Esophagus squamous epithelium (tissue), 4 donors: ENCODE measurements at regions not wholly inside any gene's neighbourhood (a gene's known extent, or its start where the extent isn't known, plus 50 kb on each side); places are given as distances from the start of the nearest gene placed in this dataset.

ENCODE experiments used
- POLR2A ChIP-seq, 4 donors: fragments of 450-650 bp; IDR thresholded peaks; one replicate each; pipeline ENCODE4 v1.6.1; 2017; ENCODE audit warnings: antibody characterized with exemption in 4 of 4, mild to moderate bottlenecking in 4 of 4, moderate library complexity in 3 of 4
- TF ChIP-seq, protein P1 (sequence below), 6 experiments: fragments of 450-650 bp in 4 of 6; fragments of 200-600 bp in 2 of 6; sonication (generic) in 2 of 6; IDR thresholded peaks; one replicate each; pipeline ENCODE4 v1.5.1; 2016 to 2019; ENCODE audit warnings: antibody characterized with exemption in 6 of 6, mild to moderate bottlenecking in 4 of 6, moderate library complexity in 4 of 6

DNA sequence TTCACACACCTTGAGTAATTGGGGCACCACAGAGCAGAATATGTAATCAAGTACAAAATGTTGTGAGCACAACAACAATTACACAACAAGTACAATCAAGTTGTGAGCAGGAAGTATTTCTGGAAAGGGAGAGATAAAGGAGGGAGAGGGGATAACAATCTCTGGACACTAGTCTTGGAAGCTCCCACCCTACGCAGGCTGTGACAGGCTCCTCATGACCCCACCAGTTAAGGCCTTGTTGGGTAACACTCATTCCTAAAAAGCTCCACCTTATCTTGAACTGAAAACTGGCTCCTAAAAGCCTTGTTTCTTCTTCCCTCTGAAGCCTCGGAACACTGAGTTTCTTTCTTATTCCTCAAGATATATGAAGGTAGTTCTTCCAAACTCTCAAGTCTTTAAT, 806.0 kb downstream of the UQCRFS1 start:
- TF ChIP-seq, protein P1, sequence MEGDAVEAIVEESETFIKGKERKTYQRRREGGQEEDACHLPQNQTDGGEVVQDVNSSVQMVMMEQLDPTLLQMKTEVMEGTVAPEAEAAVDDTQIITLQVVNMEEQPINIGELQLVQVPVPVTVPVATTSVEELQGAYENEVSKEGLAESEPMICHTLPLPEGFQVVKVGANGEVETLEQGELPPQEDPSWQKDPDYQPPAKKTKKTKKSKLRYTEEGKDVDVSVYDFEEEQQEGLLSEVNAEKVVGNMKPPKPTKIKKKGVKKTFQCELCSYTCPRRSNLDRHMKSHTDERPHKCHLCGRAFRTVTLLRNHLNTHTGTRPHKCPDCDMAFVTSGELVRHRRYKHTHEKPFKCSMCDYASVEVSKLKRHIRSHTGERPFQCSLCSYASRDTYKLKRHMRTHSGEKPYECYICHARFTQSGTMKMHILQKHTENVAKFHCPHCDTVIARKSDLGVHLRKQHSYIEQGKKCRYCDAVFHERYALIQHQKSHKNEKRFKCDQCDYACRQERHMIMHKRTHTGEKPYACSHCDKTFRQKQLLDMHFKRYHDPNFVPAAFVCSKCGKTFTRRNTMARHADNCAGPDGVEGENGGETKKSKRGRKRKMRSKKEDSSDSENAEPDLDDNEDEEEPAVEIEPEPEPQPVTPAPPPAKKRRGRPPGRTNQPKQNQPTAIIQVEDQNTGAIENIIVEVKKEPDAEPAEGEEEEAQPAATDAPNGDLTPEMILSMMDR (IDR thresholded peaks at IDR 0.05), result no peak
- no peak for TF ChIP-seq POLR2A (IDR thresholded peaks at IDR 0.05)
